ENCODE measurements at regions not wholly inside any gene's neighbourhood (a gene's known extent, or its start where the extent isn't known, plus 50 kb on each side); places are given as distances from the start of the nearest gene placed in this dataset.
"Not testable (repeated sequence)": the region's sequence is repeated elsewhere in the genome, so short reads cannot be mapped to it uniquely, and the experiment has no call there.

GRCh38 chr21:27582246-27582947, 615.5 kb upstream of the ADAMTS5 start:
- no peak for DNase-seq (ENCODE audit: low read depth in 2 of 2)

GRCh38 chr21:27581168-27581567, 614.3 kb upstream of the ADAMTS5 start:
- DNase-seq (ENCODE audit: low read depth in 2 of 2): no peak

GRCh38 chr21:27580276-27580675, 613.4 kb upstream of the ADAMTS5 start:
- DNase-seq (ENCODE audit: low read depth in 2 of 2): no peak

- DNase-seq (ENCODE audit: low read depth in 2 of 2): no peak
These were observed 611.9 kb upstream of the ADAMTS5 start for GRCh38 chr21:27578741-27579265.

- no peak for DNase-seq (ENCODE audit: low read depth in 2 of 2)
These were observed 605.8 kb upstream of the ADAMTS5 start for GRCh38 chr21:27572696-27573095.

- DNase-seq (ENCODE audit: low read depth in 2 of 2): no peak
These were observed 604.8 kb upstream of the ADAMTS5 start for GRCh38 chr21:27571706-27572105.

- DNase-seq (ENCODE audit: low read depth in 2 of 2): no peak
These were observed 603.5 kb upstream of the ADAMTS5 start for GRCh38 chr21:27570306-27570868.

- DNase-seq (ENCODE audit: low read depth in 2 of 2): no peak
These were observed 602.9 kb upstream of the ADAMTS5 start for GRCh38 chr21:27569831-27570230.

- DNase-seq (ENCODE audit: low read depth in 2 of 2): no peak
These were observed 602.2 kb upstream of the ADAMTS5 start for GRCh38 chr21:27569091-27569490.

GRCh38 chr21:27567381-27567780, 600.5 kb upstream of the ADAMTS5 start:
- no peak for DNase-seq (ENCODE audit: low read depth in 2 of 2)

GRCh38 chr21:27566521-27566920, 599.6 kb upstream of the ADAMTS5 start:
- no peak for DNase-seq (ENCODE audit: low read depth in 2 of 2)

- DNase-seq (ENCODE audit: low read depth in 2 of 2): no peak
These were observed 598.5 kb upstream of the ADAMTS5 start for GRCh38 chr21:27565364-27565763.

- peak; percentile 3 to 10 for DNase-seq (ENCODE audit: low read depth in 2 of 2)
These were observed 597.9 kb upstream of the ADAMTS5 start for GRCh38 chr21:27564684-27565301.

GRCh38 chr21:27562303-27562702, 595.4 kb upstream of the ADAMTS5 start:
- no peak for DNase-seq (ENCODE audit: low read depth in 2 of 2)

- no peak for DNase-seq (ENCODE audit: low read depth in 2 of 2)
These were observed 594.2 kb upstream of the ADAMTS5 start for GRCh38 chr21:27561116-27561515.

GRCh38 chr21:27557356-27557755, 590.5 kb upstream of the ADAMTS5 start:
- DNase-seq (ENCODE audit: low read depth in 2 of 2): no peak

GRCh38 chr21:27555996-27556395, 589.1 kb upstream of the ADAMTS5 start:
- no peak for DNase-seq (ENCODE audit: low read depth in 2 of 2)

GRCh38 chr21:27550287-27550686, 583.4 kb upstream of the ADAMTS5 start:
- no peak for DNase-seq (ENCODE audit: low read depth in 2 of 2)

GRCh38 chr21:27548486-27548885, 581.6 kb upstream of the ADAMTS5 start:
- no peak for DNase-seq (ENCODE audit: low read depth in 2 of 2)

GRCh38 chr21:27545754-27546349, 579.0 kb upstream of the ADAMTS5 start:
- DNase-seq (ENCODE audit: low read depth in 2 of 2): no peak

- not testable (repeated sequence) for DNase-seq (ENCODE audit: low read depth in 2 of 2)
These were observed 575.2 kb upstream of the ADAMTS5 start for GRCh38 chr21:27542126-27542525.

- no peak for DNase-seq (ENCODE audit: low read depth in 2 of 2)
These were observed 569.4 kb upstream of the ADAMTS5 start for GRCh38 chr21:27536319-27536718.

All from dermis microvascular lymphatic vessel endothelial cell (primary cell).